IPS-20b (cell line): ENCODE measurements at regions not wholly inside any gene's neighbourhood (a gene's known extent, or its start where the extent isn't known, plus 50 kb on each side); places are given as distances from the start of the nearest gene placed in this dataset.

Experiments used
- H3K27ac ChIP-seq: one replicate; pipeline ENCODE4 v1.5.1; 2013; ENCODE audit warnings: low read length
- H3K27me3 ChIP-seq: 2 replicates; pipeline ENCODE4 v1.6.1; 2013; ENCODE audit warnings: mild to moderate bottlenecking, low read length, inconsistent platforms; ENCODE audit not compliant: insufficient read depth
- H3K36me3 ChIP-seq: 2 replicates; pipeline ENCODE4 v1.6.1; 2013; ENCODE audit warnings: low read depth, mild to moderate bottlenecking, inconsistent platforms, low read length, moderate library complexity; ENCODE audit not compliant: insufficient read depth
- H3K4me1 ChIP-seq: 2 replicates; pipeline ENCODE4 v1.6.1; 2013; ENCODE audit warnings: mild to moderate bottlenecking, control low read depth, inconsistent platforms, low read length, moderate library complexity; ENCODE audit not compliant: insufficient read depth
- H3K4me3 ChIP-seq: 2 replicates; pipeline ENCODE4 v1.5.1; 2013; ENCODE audit warnings: mild to moderate bottlenecking, low read length, inconsistent platforms
- H3K9ac ChIP-seq: 2 replicates; pipeline ENCODE4 v1.6.1; 2013; ENCODE audit warnings: low read depth, mild to moderate bottlenecking, inconsistent platforms, low read length, moderate library complexity
- H3K9me3 ChIP-seq: 2 replicates; pipeline ENCODE4 v1.6.1; 2013; ENCODE audit warnings: mild to moderate bottlenecking, low read depth, low read length, inconsistent platforms; ENCODE audit not compliant: insufficient read depth

DNA sequence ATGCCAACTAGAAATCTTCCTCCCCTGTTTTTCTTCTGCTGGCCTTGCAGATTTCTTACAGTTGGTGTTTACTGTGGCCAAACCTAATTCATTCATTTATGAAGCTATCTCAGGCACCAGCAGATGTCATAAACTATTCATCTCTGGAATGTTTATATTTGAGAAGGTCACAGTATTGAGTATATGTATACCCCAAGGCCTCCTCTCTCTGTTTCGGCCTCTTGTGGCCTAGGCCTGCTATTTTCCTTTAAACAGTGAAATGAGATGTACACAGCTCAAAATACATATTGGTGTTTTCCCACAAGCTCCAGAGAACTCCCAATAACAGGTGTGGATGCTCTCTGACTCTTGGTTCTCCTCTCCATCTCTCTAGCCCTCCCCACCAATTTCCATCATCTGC lies 520.7 kb upstream of the CAMK1G start:
- Histone ChIP-seq H3K36me3 (no peaks in the 10 kb centered on the region), H3K4me3 (no peak overlapping the region), H3K9ac (no peak overlapping the region), H3K4me1 (peaks cover 13% of the 10 kb centered on the region), H3K27me3 (no peaks in the 10 kb centered on the region), H3K9me3 (no peaks in the 10 kb centered on the region), H3K27ac (no peak overlapping the region)

DNA sequence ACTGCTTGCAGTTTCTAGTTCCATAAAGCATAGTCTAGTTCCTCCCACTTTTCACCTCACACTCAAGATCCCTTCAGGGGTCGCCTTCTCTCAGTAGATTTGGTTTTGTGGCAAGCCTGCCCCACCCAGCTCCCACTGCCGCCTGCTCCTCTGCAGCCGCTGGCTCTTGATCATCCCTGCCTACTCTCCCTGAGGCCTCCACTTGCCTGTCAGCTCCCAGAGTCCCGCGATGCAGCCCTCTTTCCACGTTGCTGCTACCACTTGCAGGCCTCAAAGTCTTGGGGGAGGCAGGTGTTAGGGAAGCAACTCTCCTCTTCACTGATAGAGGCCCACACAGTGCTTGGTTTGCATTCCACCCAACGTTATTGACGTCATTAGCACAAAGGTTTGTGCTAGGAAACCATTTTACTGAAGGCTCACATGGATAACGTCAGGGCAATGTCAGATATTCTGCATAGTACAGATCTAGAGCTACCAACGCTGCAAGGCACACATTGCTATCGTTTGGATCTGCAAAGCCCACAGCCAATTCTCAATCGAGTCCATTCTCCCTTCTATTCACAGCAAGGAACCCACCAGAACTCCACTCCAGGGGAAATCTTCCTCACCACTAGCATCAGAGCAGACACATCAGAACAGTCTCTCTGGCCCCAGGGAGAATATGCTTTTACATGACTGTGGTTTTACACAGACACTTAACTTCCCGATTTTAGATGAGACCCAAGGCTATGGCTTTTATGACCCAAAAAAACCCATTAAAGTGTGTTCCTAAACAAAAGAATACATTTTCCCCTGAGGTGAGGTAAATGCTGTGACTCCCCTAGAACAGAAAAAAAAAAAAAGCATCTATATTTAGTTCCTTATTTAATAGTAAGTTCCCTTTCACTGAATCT lies 519.5 kb upstream of the CAMK1G start:
- no peaks in the 10 kb centered on the region for H3K36me3 ChIP-seq
- no peak overlapping the region for H3K9ac ChIP-seq
- H3K9me3 ChIP-seq, result no peaks in the 10 kb centered on the region
- H3K27me3 ChIP-seq, result no peaks in the 10 kb centered on the region
- H3K4me3 ChIP-seq, result no peak overlapping the region
- H3K4me1 ChIP-seq, result peaks cover 13% of the 10 kb centered on the region
- no peak overlapping the region for H3K27ac ChIP-seq

DNA sequence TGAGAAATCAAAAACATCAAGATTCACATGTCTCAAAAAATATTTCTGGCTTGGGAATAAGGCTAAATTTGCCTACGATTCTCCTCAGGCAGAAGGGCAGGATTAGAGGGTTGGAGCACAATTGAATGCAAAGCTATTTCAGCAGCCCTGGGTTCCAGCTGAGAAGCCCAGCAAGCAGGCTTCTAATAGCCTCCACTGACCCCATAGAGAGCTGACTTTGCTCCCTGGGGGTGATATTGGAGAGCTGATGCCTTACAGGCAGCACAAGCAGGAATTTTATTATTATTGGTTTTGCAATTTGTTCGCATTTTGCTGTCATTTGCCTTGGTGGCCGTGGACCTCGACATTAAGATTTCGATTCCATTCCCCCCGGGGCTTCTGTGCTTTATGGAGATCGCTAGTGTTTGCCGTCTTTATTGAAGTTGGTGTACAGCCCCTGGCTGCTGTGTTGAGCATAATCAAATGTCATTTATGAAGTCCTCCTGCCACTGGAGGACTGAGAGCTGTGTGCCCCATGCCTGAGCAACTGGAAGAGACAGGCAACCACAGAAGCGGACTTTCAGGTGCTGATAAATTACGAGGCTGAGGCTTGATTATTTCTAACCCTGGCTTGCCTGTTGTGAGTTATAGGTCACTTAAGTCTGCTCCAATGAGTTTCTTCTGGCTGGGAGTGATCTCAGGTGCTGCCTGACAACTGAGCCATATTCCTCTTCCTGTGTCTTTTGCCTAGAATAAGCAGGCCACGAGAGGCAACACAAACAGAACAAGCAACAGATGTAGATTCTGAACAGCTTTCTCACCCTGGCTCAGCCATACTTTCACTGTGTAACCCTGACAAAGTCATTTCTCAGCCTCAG lies 518.4 kb upstream of the CAMK1G start:
- H3K36me3 ChIP-seq, result no peaks in the 10 kb centered on the region
- H3K9me3 ChIP-seq, result no peaks in the 10 kb centered on the region
- peaks cover 13% of the 10 kb centered on the region for H3K4me1 ChIP-seq
- H3K9ac ChIP-seq, result no peak overlapping the region
- no peaks in the 10 kb centered on the region for H3K27me3 ChIP-seq
- no peak overlapping the region for H3K27ac ChIP-seq
- H3K4me3 ChIP-seq, result no peak overlapping the region

DNA sequence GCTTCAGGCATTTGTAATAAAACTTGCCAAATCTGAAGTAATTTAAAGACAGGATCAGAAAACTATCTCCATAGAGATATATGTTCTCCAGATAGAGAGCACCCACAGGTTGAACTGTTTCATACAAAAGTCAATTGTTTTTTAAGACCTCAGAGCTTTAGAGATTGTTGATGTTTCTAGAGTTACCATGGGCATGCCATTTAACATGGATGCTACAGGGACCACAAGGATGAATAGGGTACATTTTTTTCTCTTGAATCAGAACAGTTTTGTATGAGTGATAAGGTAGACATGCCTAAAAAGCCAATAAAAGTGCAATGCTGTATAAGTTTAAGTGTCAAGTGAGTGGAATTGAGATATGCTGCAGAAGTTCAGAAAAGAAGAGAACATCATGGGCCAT lies 511.0 kb upstream of the CAMK1G start:
- no peaks in the 10 kb centered on the region for H3K9me3 ChIP-seq
- no peak overlapping the region for H3K27ac ChIP-seq
- H3K4me3 ChIP-seq, result no peak overlapping the region
- no peaks in the 10 kb centered on the region for H3K36me3 ChIP-seq
- no peak overlapping the region for H3K9ac ChIP-seq
- H3K4me1 ChIP-seq, result no peaks in the 10 kb centered on the region
- H3K27me3 ChIP-seq, result no peaks in the 10 kb centered on the region

DNA sequence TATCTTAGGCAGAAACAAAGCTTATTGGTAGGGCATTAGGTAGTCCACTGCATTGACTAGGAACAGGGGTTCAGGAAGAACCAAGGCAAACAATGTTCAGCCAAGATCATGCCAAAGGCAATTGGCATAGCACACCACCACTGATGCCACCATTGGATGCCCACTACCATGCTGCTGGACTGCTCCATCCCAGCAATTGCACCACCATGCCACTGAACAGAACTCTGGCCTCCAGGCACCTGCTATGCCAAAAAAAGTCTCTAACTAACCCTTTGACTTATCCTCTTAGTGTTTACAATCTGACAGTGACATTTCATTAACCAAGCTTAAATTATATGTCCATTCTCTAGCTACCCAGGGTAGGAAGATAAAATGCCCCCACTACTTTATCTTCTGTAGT lies 509.6 kb upstream of the CAMK1G start:
- Histone ChIP-seq H3K4me3 (no peak overlapping the region), H3K9ac (no peak overlapping the region), H3K27ac (no peak overlapping the region), H3K4me1 (peaks cover 4% of the 10 kb centered on the region; the same call in 1 of the 2 replicates), H3K27me3 (no peaks in the 10 kb centered on the region), H3K36me3 (no peaks in the 10 kb centered on the region), H3K9me3 (no peaks in the 10 kb centered on the region)

DNA sequence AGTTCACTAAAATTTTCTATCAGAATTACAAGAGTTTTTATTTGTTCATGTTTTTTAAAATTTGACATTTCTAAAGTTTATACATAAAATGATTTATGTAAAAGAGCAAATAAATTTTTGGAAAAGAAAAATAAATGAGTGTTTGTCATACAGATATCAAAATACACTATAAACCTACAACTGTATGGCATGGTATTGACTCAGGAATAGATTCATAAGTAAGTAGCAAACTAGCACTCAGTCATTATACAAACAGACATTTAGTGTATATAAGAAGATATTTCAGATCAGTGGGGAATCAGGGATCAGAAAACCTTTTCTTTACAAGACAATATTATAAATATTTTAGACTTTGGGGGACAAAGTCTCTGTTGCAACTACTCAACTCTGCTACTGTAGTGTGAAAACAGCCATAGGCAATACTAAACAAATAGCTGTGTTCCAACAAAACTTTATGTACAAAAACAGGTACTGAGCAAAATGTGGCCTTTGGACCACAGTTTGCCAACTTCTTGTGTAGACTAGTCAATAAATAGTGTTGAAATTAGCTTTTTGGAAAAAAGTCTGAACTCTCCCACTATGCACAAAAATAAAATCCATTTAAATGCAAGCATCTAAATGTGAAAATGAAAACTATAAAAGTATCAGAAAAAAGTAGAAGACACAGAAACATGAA lies 508.8 kb upstream of the CAMK1G start:
- no peaks in the 10 kb centered on the region for H3K9me3 ChIP-seq

DNA sequence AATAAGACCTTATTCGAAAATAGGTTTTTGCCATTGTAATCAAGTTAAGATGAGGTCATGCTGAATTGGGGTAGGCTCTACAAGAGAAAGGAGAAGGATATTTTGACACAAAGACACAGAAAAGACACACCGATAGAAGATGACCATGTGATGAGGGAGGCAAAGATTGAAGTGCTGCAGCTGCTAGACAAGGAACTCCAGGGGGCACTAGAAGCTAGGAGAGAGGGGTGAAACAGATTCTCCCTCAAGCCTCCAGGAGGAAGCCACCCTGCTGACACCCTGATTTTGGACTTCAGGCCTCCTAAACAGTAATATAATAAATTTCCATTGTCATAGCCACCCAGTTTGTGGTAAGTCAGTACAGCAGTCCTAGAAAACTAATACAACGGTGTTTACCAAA lies 506.8 kb upstream of the CAMK1G start:
- H3K9me3 ChIP-seq, result no peaks in the 10 kb centered on the region
- H3K4me1 ChIP-seq, result peaks cover 13% of the 10 kb centered on the region
- H3K9ac ChIP-seq, result no peak overlapping the region
- no peaks in the 10 kb centered on the region for H3K36me3 ChIP-seq
- no peaks in the 10 kb centered on the region for H3K27me3 ChIP-seq
- no peak overlapping the region for H3K27ac ChIP-seq
- no peak overlapping the region for H3K4me3 ChIP-seq

More for the DNA sequence above, 508.8 kb upstream of the CAMK1G start:
- Histone ChIP-seq H3K4me3 (no peak overlapping the region), H3K27me3 (no peaks in the 10 kb centered on the region), H3K4me1 (peaks cover 4% of the 10 kb centered on the region; the same call in 1 of the 2 replicates), H3K27ac (no peak overlapping the region), H3K9ac (no peak overlapping the region), H3K36me3 (no peaks in the 10 kb centered on the region)

DNA sequence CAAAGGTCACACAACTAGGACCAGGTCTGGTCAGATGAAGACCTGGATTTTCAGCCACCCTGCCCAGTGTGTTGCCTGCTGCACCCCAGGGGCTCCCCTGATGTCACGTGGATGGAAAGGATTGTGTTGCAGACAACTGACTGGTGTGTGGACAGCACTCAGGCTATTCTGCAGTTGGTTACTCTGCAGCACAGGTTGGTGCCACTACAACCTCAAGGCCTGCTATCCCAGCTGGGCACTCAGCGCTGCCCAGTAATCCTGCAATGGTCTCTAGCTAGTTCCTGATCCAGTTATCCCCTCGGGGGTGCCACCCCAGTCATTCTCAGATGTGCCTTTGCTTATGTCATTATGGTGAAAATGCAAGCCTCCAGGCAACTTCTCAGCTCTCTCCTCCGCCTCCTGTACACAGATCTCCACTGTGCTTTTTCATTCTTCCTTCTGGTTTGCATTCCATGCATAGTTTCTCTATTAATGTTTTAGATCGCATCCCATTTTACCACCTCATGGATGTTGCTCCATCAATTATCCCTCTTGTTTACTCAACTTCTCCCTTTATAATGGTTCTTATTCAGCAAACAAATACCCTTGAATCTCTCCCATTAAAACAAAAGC lies 503.2 kb upstream of the CAMK1G start:
- Histone ChIP-seq H3K4me1 (peaks cover 13% of the 10 kb centered on the region), H3K4me3 (no peak overlapping the region), H3K9me3 (no peaks in the 10 kb centered on the region), H3K27me3 (no peaks in the 10 kb centered on the region), H3K27ac (no peak overlapping the region), H3K9ac (no peak overlapping the region), H3K36me3 (no peaks in the 10 kb centered on the region)

DNA sequence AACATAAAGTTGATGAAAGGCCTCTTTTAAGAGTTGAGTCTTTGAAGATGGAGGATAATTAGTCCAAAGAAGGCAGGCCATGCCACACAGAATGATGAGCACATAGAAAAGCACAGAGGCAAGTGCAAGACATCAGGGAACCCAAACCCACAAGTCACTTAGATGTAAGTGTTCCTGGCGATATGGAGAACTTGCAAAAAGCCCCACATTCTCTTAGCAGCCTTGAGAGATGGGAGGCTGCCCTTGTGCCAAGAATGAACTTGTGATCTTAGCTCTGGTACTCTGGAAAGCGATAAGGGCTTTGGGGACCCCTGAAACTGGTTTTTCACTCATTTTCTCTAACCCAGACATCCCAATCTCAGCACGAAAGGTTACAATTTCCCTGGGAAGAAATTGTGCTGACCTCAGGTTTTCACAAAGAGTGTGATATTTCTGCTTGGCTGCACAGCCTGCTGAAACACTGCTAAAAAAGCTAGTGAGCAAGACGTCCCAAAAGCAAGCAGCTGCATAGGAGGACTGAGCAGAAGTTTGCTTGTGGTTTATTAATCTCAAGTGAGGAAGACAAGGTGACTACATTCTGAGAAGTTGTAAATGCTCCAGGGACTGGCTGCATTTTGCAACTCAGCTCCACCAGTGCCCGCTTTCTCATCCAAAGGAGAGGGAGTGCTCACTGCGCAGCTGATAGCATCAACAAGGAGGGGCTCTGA lies 496.9 kb upstream of the CAMK1G start:
- Histone ChIP-seq H3K27me3 (no peaks in the 10 kb centered on the region), H3K4me1 (no peaks in the 10 kb centered on the region), H3K27ac (no peak overlapping the region), H3K9ac (no peak overlapping the region), H3K4me3 (no peak overlapping the region), H3K9me3 (0 out of 2 replicates have a peak, but pooled peaks cover 2% of the 10 kb centered on the region), H3K36me3 (no peaks in the 10 kb centered on the region)

DNA sequence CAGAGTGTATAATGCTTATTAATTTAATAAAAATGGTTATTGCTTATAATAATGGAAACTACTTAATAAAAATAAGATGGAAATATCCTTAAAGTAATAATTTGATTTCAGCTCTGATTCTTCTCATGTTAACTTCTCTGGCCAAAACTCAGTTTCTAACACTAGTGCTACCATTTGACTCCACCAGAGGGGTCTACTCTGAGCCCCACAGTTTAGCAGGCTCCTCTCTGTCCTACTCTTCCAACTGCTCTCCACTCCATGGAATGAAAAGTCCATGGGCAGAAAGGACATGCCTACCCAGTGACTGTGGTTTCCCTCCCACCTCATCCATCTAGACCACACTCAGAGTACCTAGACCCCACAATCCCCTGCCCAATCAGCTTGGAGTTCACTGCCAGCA lies 489.1 kb upstream of the CAMK1G start:
- Histone ChIP-seq H3K27me3 (no peaks in the 10 kb centered on the region), H3K36me3 (no peaks in the 10 kb centered on the region), H3K27ac (no peak overlapping the region), H3K4me3 (no peak overlapping the region), H3K9ac (no peak overlapping the region), H3K4me1 (no peaks in the 10 kb centered on the region), H3K9me3 (0 out of 2 replicates have a peak, but pooled peaks cover 2% of the 10 kb centered on the region)
